K562 (cell line): ENCODE measurements at regions not wholly inside any gene's neighbourhood (a gene's known extent, or its start where the extent isn't known, plus 50 kb on each side); places are given as distances from the start of the nearest gene placed in this dataset.

Source experiments
- CHD4 ChIP-seq: fragments of 200-600 bp; sonication (generic); IDR thresholded peaks from 3 replicates; pipeline ENCODE4 v1.6.1; 2012; ENCODE audit warnings: low read depth, mild to moderate bottlenecking, mixed read lengths, low read length, inconsistent platforms; ENCODE audit not compliant: insufficient read depth, insufficient replicate concordance, poor library complexity, severe bottlenecking
- GABPA ChIP-seq: fragments of 200-800 bp; sonication (Bioruptor generic); conservative IDR thresholded peaks from 2 replicates; pipeline ENCODE4 v1.6.1; 2016; ENCODE audit warnings: low read depth, missing genetic modification characterization, missing compliant biosample characterization
- KDM4B ChIP-seq, 2 experiments: fragments of 450-650 bp in 1 of 2; sonication (generic) in 1 of 2; IDR thresholded peaks; 2 replicates each; pipeline ENCODE4 v1.6.1; 2016 to 2017; ENCODE audit warnings: borderline replicate concordance in 2 of 2, antibody characterized with exemption in 1 of 2, low read depth in 1 of 2, mild to moderate bottlenecking in 1 of 2
- KLF13 ChIP-seq: fragments of 450-650 bp; IDR thresholded peaks from 2 replicates; pipeline ENCODE4 v1.6.1; 2016; ENCODE audit warnings: missing genetic modification characterization, low read depth, mild to moderate bottlenecking, missing compliant biosample characterization, moderate library complexity, borderline replicate concordance
- MCM5 ChIP-seq: fragments of 450-650 bp; IDR thresholded peaks from 2 replicates; pipeline ENCODE4 v1.6.1; 2016; ENCODE audit warnings: low read depth
- OTX1 ChIP-seq: fragments of 450-650 bp; formaldehyde crosslinking; IDR thresholded peaks from 2 replicates; pipeline ENCODE4 v1.4.0; 2022; ENCODE audit warnings: mild to moderate bottlenecking
- POLR3A ChIP-seq: IDR thresholded peaks from 2 replicates; pipeline ENCODE4 v1.6.1; 2011; ENCODE audit warnings: borderline replicate concordance, mild to moderate bottlenecking, moderate library complexity; ENCODE audit not compliant: insufficient read length, insufficient read depth; ENCODE audit errors: extremely low read depth
- RBBP5 ChIP-seq: fragments of 200-600 bp; sonication (generic); IDR thresholded peaks from 2 replicates; pipeline ENCODE4 v1.6.1; 2012; ENCODE audit warnings: borderline replicate concordance, mild to moderate bottlenecking, low read length, control low read depth, inconsistent platforms; ENCODE audit not compliant: insufficient read depth, poor library complexity, severe bottlenecking
- RBFOX2 ChIP-seq: fragments of 200-400 bp; formaldehyde crosslinking; IDR thresholded peaks from 2 replicates; pipeline ENCODE4 v1.6.1; 2017; ENCODE audit warnings: low read depth, mild to moderate bottlenecking, low read length, moderate library complexity
- SIRT6 ChIP-seq: IDR thresholded peaks from one replicate; pipeline ENCODE4 v1.6.1; 2012; ENCODE audit warnings: low read depth, mild to moderate bottlenecking, control low read depth, inconsistent platforms, low read length, moderate library complexity
- ZFX ChIP-seq: sonication (generic); formaldehyde crosslinking; IDR thresholded peaks from 2 replicates; pipeline ENCODE4 v1.8.0; 2022; ENCODE audit warnings: mild to moderate bottlenecking, missing genetic modification reagents, moderate library complexity
- ZNF224 ChIP-seq: sonication (generic); formaldehyde crosslinking; IDR thresholded peaks from 2 replicates; pipeline ENCODE4 v1.8.0; 2022; ENCODE audit warnings: mild to moderate bottlenecking, missing genetic modification reagents
- ZNF239 ChIP-seq: fragments of 250-450 bp; sonication (Bioruptor Pico); IDR thresholded peaks from 2 replicates; pipeline ENCODE4 v1.4.0; 2020; ENCODE audit warnings: mild to moderate bottlenecking
- ZNF253 ChIP-seq: fragments of 250-450 bp; sonication (Bioruptor Pico); conservative IDR thresholded peaks from 2 replicates; pipeline ENCODE4 v1.6.1; 2021; ENCODE audit warnings: mild to moderate bottlenecking
- ZNF696 ChIP-seq: fragments of 250-450 bp; sonication (Bioruptor Pico); conservative IDR thresholded peaks from 2 replicates; pipeline ENCODE4 v1.4.0; 2020; ENCODE audit warnings: mild to moderate bottlenecking, moderate library complexity
- TF ChIP-seq, protein P1 (sequence below): fragments of 450-650 bp; IDR thresholded peaks from 2 replicates; pipeline ENCODE4 v1.6.1; 2018; ENCODE audit warnings: mild to moderate bottlenecking, low read depth; ENCODE audit not compliant: partially characterized antibody
- TF ChIP-seq, protein P2 (sequence below): fragments of 250-450 bp; sonication (Bioruptor Pico); IDR thresholded peaks from 2 replicates; pipeline ENCODE4 v1.9.0; 2021; ENCODE audit warnings: mild to moderate bottlenecking, inconsistent platforms
- TF ChIP-seq, protein P3 (sequence below): fragments of 250-450 bp; sonication (Bioruptor Pico); IDR thresholded peaks from 2 replicates; pipeline ENCODE4 v1.5.0; 2021
- TF ChIP-seq, protein P4 (sequence below): sonication (generic); formaldehyde crosslinking; IDR thresholded peaks from 2 replicates; pipeline ENCODE4 v1.8.0; 2022; ENCODE audit warnings: mild to moderate bottlenecking, missing genetic modification reagents
- TF ChIP-seq, protein P5 (sequence below): fragments of 450-650 bp; IDR thresholded peaks from 2 replicates; pipeline ENCODE4 v1.6.1; 2016; ENCODE audit warnings: borderline replicate concordance

DNA sequence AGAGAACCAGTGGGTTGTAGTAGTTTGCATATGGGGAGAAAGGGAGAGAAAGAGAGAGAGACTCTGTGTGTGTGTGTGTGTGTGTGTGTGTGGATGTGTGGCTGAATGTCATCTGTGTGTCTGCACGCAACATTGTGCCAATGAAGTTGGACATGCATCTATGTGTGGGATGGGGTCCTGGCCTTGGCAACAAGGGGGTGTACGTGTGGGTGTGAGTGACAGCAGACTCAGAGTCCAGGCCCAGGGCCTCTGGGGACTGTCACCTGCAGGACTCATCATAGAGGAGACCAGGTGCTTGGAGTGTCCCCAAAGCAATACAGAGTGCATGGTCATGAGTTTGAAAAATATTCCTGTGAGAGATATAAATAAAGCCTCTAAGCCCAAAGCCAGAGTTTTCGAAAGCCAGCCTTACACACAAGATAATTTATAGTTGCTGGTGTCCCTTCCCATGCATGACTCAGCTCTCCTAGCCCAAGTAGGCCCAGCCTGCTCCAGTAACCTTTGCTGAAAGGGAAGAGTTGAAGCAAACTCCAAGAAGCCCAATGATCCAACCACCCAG is 59.9 kb downstream of the TNP1 start (continued):
- TF ChIP-seq GABPA (tag) (no peak), ZFX (peak; percentile 69), ZNF696 (CRISPR knock-in tag) (no peak), KLF13 (no peak), RBBP5 (no peak), ZNF239 (CRISPR knock-in tag) (no peak), RBFOX2 (no peak), POLR3A (no peak), MCM5 (no peak), ZNF253 (CRISPR knock-in tag) (no peak), CHD4 (no peak), SIRT6 (no peak), KDM4B (IDR thresholded peaks at IDR 0.05; ENCODE audit: borderline replicate concordance in 2 of 2, low read depth in 1 of 2) (no peak), OTX1 (CRISPR knock-in tag) (no peak), ZNF224 (CRISPR knock-in tag) (no peak)
- TF ChIP-seq, protein P1, sequence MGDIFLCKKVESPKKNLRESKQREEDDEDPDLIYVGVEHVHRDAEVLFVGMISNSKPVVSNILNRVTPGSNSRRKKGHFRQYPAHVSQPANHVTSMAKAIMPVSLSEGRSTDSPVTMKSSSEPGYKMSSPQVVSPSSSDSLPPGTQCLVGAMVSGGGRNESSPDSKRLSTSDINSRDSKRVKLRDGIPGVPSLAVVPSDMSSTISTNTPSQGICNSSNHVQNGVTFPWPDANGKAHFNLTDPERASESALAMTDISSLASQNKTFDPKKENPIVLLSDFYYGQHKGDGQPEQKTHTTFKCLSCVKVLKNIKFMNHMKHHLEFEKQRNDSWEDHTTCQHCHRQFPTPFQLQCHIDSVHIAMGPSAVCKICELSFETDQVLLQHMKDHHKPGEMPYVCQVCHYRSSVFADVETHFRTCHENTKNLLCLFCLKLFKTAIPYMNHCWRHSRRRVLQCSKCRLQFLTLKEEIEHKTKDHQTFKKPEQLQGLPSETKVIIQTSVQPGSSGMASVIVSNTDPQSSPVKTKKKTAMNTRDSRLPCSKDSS: no peak
- TF ChIP-seq, protein P2, sequence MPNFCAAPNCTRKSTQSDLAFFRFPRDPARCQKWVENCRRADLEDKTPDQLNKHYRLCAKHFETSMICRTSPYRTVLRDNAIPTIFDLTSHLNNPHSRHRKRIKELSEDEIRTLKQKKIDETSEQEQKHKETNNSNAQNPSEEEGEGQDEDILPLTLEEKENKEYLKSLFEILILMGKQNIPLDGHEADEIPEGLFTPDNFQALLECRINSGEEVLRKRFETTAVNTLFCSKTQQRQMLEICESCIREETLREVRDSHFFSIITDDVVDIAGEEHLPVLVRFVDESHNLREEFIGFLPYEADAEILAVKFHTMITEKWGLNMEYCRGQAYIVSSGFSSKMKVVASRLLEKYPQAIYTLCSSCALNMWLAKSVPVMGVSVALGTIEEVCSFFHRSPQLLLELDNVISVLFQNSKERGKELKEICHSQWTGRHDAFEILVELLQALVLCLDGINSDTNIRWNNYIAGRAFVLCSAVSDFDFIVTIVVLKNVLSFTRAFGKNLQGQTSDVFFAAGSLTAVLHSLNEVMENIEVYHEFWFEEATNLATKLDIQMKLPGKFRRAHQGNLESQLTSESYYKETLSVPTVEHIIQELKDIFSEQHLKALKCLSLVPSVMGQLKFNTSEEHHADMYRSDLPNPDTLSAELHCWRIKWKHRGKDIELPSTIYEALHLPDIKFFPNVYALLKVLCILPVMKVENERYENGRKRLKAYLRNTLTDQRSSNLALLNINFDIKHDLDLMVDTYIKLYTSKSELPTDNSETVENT (CRISPR knock-in tag): no peak
- TF ChIP-seq, protein P3, sequence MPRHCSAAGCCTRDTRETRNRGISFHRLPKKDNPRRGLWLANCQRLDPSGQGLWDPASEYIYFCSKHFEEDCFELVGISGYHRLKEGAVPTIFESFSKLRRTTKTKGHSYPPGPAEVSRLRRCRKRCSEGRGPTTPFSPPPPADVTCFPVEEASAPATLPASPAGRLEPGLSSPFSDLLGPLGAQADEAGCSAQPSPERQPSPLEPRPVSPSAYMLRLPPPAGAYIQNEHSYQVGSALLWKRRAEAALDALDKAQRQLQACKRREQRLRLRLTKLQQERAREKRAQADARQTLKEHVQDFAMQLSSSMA (CRISPR knock-in tag): no peak
- TF ChIP-seq, protein P4, sequence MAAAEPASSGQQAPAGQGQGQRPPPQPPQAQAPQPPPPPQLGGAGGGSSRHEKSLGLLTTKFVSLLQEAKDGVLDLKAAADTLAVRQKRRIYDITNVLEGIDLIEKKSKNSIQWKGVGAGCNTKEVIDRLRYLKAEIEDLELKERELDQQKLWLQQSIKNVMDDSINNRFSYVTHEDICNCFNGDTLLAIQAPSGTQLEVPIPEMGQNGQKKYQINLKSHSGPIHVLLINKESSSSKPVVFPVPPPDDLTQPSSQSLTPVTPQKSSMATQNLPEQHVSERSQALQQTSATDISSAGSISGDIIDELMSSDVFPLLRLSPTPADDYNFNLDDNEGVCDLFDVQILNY (CRISPR knock-in tag): no peak
- TF ChIP-seq, protein P5, sequence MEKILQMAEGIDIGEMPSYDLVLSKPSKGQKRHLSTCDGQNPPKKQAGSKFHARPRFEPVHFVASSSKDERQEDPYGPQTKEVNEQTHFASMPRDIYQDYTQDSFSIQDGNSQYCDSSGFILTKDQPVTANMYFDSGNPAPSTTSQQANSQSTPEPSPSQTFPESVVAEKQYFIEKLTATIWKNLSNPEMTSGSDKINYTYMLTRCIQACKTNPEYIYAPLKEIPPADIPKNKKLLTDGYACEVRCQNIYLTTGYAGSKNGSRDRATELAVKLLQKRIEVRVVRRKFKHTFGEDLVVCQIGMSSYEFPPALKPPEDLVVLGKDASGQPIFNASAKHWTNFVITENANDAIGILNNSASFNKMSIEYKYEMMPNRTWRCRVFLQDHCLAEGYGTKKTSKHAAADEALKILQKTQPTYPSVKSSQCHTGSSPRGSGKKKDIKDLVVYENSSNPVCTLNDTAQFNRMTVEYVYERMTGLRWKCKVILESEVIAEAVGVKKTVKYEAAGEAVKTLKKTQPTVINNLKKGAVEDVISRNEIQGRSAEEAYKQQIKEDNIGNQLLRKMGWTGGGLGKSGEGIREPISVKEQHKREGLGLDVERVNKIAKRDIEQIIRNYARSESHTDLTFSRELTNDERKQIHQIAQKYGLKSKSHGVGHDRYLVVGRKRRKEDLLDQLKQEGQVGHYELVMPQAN: no peak
